ENCODE measurements at regions not wholly inside any gene's neighbourhood (a gene's known extent, or its start where the extent isn't known, plus 50 kb on each side); places are given as distances from the start of the nearest gene placed in this dataset.

DNA sequence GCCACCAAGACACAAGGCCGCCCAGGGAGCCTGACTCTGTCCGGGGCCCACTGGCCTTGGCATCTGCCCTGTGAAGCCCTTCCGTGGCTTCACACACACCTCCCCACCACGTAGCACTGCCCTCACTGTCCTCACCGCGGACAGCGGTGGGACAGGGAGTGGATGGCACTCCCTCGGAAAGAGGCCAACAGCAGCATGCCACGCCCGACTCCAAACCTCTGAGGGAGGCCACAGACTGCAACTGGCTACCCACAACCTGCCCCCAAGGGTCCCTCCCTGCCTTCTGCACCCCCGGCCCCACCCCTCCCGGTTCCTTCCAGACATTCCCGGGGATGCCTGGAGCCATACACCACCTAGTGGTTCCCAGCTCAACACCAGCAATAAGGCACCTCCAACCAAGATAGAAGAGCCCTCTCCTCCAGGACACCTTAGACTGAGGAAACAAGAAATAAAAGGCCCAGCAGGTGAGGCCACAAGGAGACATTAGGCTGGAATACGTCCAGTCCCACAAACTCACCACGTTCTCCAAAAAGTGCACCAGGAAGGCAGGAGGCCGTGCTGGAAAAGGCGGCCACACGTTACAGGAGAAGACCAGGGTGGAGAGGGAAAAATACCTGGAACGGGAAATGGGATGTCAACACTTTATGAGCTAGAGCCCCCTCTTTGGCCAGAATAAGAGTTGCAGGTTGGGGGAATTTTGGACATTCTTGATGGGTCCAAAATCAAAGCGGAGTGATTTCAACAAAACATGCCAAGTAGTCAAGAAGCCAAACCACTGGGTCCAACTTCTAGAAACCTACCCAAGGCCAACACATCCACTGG is 310.0 kb downstream of the SOX9 start:
- no peak for DNase-seq

DNA sequence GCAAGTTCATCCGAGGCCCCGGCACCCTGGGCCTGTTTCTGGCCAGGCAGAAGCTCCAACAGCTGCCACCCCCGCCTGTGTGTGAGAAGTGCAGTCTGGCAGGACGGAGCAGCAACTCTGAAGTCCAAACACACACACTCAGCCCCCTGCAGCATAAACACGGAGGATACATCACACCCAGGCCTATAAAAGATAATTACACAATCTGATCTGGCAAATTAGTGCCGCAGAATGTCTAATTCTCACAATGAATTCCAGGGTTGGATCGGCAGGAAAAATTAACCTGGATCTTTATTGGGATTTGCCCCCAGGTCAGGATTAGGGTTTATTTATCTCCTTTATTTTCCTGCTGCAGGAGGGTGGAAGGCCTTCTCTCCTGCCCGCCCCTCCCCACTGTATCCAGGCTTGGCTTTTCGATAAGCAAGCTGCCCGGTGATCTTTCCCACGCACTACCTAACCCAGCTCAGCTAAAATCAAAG is 311.4 kb downstream of the SOX9 start:
- peak; percentile 62 for DNase-seq

DNA sequence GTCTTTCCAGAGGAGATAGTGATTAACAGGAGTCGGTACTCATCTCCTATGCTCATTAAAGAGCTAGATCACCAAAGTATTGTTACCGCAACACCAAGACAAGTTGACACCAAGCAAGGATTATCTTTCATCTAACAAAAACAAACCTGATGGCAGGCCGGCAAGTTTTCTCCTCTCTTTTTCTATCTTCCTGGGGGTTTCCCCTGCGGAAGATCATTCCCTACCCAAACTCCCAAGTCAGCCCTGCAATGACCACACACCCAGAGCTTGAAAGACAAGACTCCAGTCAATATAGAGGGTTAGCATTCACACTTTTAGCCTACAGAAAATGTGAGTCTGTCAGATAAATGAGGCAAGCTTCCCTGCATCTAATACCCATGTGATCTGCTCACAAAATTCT is 312.1 kb downstream of the SOX9 start:
- DNase-seq, result no peak

DNA sequence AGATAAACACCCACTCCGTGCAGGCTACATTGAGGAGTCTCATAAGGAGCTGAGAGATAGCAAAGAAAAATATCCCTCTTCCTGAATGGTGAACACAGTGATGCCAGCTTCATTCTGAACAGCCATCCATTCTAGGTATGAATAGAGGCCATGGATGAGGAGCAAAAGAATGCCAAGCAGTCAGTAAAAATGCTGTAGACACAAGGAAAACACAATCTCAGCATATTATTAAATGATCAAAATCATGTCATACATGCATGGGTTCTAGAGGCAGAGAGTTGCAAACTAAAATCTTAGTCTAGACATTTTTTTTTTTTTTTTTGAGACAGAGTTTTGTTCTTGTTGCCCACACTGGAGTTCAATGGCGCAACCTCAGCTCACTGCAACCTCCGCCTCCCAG is 313.0 kb downstream of the SOX9 start:
- no peak for DNase-seq

DNA sequence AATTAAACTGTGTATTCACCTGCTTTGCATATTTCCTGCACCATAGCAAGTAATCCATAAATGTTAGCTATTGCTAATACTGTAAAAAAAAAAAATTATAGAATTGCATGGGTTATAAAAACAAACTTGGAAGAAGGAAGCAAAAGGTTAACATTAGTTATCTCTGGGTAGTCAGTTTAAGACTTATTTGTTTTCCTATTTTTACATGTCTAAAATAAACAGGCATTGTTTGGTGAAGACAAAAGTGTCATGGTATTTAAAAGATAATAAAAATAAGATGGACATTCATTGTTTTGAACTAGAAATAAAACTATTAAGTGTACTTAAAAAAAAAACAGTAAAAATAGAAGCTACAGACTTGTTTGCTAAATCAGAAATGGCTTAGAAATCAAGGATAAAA is 313.8 kb downstream of the SOX9 start:
- no peak for DNase-seq

DNA sequence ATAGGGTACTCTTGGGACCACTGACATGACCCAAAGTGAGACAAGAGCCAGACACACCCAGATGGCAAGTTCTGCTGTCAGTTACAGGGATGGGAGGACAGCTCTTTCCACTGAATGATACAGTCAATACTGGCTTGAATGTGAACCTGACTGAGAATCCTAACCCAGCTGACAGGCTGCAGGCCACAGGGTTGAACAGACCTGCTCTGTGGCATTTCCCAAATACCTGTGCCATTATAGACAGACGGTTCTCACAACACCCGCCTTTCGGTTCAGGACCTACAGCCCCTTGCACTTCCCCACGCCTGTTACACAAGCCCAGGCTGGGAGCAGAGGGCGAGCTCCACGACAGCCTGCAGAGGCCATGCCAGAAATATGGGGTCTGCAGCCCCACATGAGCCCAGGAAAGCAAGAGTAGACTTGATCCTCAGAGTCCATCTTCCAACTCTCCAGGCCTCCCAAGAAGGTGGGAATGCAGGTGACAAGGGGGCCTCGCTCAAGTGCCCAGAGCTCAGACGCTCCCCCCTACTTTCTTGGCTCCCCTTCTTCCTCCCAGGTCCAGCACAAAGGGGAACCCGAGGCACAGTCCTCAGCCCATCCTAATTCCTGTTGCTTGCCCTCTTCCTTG is 314.3 kb downstream of the SOX9 start:
- DNase-seq, result no peak

DNA sequence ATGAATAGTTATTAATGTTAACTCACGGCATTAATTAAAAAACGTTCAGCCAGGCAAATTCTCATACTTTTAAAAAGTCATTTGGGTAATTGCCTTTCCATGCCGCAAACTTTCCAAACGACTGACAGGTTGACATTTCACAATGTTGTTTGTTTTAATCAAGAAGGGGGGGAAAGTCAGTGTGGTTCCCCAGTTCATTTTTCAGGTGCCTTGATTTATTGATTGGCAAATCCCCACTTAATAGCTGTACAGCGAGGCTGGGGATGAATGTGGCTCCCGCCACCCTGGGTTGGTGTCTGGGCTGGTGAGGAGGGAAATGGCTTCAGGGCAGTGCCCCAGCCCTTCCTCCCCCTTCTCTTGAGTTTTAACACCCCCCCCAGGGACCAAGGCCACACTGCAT is 318.0 kb downstream of the SOX9 start:
- DNase-seq, result no peak

DNA sequence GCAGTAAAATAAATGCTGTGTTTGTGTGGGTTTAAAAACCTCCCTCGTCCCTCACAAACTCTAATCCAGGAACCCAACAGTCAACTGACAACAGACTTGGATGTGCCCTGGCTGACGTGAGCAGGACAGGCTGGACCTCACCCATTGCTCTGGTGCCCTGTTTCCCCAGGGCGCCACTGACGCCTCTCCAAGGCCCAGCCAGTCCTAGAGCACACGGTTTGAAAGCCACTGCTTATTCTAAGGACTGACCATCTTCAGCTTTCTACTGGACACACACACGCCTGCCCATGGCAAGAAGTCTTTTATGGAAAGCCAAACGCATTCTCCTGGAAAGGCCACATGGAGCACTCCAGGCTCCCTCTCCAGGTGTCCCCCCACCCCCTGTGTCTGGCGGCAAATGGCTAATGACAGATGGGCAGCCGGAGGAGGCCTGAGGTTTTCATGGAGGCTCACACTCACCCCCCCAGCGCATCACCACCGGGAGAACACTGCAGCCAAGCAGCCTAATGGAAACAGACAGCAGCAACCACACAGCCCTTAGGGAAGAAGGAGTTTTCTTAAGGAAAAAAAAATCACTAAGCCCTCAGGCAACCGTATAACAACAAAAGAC is 319.2 kb downstream of the SOX9 start:
- no peak for DNase-seq

DNA sequence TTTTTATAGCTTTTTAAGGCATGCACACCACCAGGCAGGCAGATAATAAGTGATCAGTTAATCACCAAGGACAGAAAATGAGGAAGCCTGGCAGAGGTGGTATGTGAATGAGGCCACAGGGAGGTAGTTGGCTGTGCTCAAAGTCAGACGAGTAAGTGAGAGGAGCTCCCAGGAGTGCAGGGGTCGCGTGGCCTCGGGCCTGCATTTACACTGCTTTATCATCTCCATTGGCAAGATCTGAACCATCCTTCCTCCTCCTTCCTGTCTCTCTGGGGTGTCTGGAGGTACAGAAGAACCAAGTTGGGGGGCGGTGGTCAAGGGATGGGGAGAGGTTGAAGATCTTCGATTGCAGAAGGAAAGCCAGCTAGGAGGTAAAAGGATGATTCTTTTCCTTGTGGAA is 320.1 kb downstream of the SOX9 start:
- DNase-seq, result no peak

DNA sequence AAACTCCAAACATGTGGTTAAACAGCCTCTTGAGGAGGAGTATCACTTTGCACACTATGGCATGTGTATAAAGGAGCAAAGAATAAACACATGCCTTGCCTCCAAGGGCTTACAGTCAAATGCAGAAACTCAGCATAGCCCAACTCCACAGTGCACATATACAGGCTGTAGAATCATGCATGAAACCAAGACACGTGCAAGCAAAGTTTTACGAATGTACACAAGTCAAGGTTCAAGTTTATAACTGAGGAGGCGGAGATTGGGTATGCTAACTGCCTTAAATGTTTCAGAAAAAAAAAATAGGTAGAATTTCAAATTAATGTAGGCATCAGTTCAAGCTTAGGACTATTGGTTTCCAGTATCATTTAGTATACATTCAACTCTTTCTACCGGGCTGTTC is 321.1 kb downstream of the SOX9 start:
- DNase-seq, result no peak

DNA sequence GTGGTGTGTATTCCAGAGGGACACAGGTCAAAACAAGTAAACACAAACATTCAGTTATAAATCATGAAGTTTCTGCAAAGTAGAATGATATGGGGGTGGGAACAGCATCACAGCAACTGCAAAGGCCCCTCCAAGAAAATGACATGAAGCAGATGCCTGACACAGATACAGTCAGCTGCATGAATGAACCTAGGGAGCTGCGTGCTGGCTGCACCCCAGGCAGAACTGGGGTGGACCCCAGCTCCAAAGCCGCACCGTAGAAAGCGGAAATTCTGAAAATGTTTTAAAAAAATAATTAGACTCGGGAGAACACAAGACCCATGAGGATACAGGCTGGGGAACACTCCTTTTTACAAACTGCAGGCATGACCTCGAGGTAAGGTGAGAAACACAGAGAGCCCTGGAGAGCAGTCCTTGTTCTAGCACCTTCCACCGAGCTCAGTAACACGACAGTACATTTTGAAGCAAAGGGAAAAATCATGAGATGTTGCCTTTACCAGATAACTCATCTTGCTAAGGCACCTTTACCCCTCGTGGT is 323.8 kb downstream of the SOX9 start:
- DNase-seq, result no peak

DNA sequence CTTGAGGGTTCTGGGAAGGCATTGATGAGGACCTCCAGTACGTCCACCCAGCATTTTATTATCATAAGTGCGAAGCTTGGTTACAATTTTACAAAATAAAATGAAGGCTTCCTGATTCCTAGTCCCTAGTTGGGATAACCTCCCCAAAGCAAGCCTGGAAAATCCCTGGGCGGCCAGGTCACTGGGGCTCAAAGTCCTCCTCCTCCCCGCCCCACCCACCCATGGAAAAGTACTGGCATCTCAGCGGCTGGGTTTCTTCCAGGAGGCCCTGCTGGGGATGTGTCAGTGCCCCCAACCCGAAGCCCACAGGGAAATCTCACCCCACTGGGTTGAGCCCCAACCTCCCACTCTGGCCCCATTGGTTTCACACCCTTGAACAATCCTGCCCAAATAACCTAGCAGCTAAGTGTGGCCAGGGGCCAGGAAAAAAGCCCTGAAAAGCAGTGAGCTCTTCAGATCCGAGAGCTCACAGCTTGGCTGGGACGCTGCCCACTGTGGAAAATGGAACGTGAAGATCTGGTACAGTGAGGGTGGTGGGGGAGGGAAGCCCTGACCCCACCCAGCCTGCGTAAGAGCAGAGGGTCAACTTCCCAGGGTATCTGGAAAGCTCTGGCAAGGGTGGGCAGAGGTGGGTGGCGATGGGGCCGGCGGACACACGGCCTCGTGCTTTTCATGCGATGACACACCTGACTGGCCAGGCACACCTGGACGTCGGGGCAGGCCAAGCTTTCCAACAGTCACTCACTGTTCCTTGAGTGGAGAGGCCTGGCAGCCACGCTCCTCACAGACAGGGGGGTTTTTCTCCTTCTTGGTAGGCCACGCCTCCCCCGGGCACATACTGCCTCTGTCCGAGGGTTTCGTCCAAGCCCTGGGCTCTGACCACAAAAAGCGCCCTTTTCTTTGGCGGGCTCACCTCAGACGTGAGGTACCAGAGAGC is 324.5 kb downstream of the SOX9 start:
- DNase-seq, result no peak

DNA sequence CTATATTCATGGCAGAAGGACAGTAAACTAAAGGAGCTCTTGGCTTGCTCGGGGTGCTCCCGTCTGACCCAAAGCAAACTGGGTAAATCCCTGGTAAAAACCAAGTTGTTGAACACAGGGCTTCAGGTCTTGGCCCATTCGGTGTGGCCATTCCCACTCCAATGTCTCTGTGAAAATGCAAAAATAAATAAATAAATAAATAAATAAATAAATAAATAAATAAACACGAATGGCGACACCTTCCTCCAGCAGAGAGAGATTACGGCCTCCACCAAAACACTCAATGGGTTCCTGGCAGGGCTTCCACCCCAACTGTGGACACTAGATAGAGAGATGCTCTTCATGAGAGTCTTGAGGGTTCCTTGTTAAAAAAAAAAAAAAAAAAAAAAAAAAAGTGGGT is 325.3 kb downstream of the SOX9 start:
- no peak for DNase-seq

DNA sequence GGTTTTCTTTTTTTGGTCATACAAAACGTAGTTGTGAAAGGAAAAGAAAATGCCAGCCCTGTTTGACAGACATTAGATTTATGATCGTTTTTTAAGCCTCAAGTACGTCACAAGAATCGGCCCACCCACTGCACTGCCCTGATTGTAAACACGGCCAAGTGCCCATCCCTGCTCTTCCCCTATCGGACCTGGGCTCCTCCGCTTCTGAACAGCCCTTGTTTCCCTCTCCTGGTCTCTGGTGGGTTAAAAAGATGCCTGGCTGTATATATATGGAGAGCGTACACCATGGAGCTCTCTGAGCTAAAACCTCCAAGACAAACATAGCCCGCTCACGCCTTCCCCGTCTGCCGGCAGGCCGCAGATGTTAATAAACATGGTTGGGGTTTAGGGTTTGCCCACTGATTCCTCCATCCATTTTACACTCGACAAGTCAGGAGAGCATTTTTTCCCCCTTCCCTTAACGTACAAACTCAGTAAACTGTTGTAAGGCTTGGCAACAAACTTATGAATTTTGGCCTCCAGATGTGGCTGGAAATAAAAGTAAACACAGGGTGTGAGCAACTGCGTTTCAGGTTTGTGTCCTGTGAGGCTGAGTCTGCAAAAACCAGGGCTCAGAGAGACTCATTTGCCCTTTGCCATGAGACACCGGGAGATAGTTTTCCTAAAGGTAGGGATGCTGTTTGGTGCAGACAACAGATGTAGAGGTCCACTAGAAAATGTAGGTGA is 325.9 kb downstream of the SOX9 start:
- DNase-seq, result no peak

DNA sequence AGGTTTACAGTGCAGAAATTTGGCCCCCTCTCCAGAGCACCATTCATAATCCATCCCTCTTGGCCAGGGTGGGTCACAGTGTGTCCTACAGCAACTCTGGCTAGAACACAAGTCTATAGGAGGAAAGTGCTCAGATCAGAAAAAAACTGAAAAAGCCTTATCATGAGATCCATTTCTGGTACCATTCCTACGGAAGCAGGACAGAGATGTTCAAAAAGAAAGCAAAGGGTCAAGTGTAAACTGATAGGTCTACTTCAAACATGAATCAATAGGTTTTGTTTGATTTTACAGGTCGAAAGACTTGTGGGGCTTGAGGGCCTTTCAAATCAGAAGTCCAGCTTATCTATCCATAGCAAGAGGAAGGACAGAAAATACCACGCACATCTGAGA is 326.4 kb downstream of the SOX9 start:
- DNase-seq, result no peak

DNA sequence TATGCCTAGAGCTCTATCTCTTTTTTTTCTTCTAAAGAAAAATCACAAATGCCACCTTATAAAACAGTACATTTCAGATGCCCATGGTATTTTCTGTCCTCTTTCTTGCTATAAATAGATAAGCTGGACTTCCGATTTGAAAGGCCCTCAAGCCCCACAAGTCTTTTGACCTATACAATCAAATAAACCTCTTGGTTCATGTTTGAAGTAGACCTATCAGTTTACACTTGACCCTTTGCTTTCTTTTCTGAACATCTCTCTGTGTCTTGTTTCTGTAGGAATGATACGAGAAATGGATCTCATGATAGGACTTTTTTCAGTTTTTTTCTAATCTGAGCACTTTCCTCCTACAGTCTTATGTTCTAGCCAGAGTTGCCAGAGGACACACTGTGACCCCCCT is 327.2 kb downstream of the SOX9 start:
- no peak for DNase-seq

DNA sequence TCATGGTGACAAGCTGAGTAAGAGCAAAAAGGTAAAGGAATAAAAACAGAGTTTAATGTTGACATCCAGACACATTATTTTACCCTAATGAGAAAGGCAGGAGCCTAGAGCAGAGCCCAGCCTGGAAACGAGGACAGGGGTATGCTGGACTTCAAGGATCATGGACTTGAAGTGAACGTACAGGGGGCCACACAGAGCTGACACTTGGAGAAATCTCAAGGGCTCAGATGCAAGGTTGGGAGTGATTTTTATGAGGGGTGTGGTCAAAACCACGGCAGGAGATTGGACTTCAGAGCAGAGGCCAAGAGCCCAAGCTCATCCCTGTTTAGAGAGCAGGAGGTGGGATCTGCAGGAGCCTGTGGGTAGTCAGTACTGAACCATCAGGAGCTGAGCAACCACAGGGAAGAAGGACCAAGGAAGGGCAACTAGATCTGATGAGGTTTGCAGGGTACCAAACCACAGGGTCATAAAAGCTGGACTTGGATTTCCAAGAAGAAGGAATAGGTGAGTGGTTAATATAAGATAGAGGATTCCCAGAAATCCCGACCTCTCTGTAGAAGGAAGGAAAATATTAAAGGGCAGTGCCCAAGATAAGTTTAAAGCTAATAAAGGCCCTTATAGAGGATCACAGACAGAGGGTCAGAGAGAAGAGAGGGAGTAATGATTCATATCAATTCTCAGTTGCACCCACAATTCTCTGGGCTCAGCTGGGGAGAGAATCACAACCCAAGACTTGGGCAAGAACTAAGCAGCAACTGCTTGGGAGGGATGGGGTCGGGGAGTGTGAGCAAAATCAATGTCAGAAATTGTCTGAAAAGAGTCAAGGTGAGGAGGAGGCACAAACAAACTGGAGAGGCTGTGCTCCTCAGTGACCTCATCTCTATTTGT is 331.7 kb downstream of the SOX9 start:
- no peak for DNase-seq

DNA sequence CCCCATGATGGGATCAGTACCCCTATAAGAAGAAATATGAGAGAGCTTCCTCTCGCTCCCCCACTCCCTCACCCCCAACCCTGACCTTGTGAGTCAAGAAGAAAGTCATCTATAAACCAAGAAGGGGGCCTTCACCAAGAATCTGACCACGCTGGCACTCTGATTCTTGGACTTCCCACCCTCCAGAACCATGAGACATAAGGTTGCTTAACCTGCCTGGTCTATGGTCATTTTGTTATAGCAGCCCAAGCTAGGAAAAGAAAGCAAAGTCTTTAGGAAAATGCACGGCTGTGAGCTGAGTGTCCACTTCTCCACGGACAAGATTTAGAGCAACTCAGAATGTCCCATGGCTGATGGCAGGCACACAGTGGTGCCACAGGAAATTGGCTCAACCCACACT is 333.5 kb downstream of the SOX9 start:
- DNase-seq, result no peak

DNA sequence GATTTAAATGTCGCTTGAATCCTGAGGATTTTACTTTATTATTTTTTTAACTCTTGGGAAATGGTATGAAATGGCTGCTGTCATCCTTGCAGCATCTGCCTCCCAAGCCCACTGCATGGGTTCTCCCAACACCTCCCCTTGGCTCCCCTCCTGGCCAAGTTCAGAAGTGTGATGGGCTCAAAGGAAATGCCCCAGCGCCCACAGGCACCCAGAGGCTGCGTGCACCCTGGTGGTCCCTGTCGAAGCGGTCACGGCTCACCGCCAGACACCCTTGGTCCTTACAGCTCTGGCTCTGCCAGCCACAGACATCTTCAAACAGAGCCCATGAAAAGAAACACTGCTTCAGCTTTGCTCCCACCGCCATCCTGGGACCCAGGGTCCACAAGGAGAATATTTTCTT is 334.7 kb downstream of the SOX9 start:
- no peak for DNase-seq

DNA sequence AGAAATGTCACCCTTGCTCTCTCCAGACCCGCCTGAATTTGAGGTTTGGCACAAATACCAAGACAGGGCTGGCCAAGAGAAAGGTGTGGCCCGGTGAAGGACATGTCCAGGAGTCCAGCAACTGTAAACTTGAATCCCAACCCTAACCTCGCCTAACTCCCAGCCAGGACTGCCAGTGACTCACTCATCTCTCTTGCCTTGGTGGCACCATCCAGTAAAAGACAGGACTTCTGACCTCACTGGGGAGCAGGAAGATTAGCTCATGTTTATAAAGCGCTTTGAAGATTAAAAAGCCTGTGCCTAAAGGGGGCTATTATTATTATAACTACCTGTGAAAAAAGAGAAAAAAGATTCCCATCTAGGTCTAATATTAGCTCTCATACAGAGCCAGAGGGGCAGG is 335.3 kb downstream of the SOX9 start:
- DNase-seq, result no peak

DNA sequence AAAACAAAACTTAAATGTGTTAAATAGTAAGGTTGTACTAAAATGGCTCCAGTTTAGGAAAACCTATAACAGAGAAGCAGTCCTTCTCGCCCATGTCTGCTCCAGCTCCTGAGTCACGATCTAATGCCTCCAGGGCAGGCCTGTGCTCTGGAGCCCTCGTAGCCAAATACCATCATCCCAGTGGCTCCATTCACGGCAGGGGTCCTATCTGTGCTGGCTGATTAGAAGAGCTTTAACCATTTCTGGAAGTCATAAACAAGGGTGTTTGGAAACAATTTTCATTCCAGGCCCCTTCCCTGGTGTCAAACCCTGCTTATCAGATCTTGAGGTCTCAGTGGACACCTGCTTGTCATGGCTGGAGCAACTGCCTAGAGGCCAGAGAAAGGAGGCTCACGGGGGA is 336.9 kb downstream of the SOX9 start:
- DNase-seq, result no peak

Measured in NCI-H1105 treated with DMSO at 0.1 percent for 48 hours (cell line).